OCI-LY7 (cell line): ENCODE measurements at regions not wholly inside any gene's neighbourhood (a gene's known extent, or its start where the extent isn't known, plus 50 kb on each side); places are given as distances from the start of the nearest gene placed in this dataset. TPM values are rescaled to one million over a fixed set of nuclear protein-coding genes. Genes with fewer than 3 reads are reported as not detected.

Experiments
- BruUV-seq: library from RNA; stranded (reverse); fragments of 400-500 nt; replicated peaks from 2 replicates; lab custom pipeline; 2021; lab: Mats Ljungman, UMichigan
- CTCF ChIA-PET: fragments of 300-600 bp; sonication (Branson Sonifier 250); formaldehyde crosslinking; loops from one replicate; lab custom pipeline; 2022; ENCODE audit warnings: antibody characterized with exemption; ENCODE audit not compliant: unreplicated experiment; lab: Charles Lee
- POLR2A ChIA-PET: fragments of 300-600 bp; sonication (Branson Sonifier 250); formaldehyde crosslinking; loops from one replicate; lab custom pipeline; 2022; ENCODE audit warnings: antibody characterized with exemption; lab: Charles Lee
- DNase-seq: peaks from one replicate; pipeline ENCODE4 v3.0.0-alpha.2; 2015; ENCODE audit warnings: low spot score
- H2AFZ ChIP-seq: fragments of 200-600 bp; sonication (generic), shearing (Covaris generic); 2 replicates; pipeline ENCODE4 v1.6.1; 2014; ENCODE audit warnings: mild to moderate bottlenecking, antibody characterized with exemption, low read length, moderate library complexity
- H3K27ac ChIP-seq: fragments of 200-600 bp; sonication (generic); 2 replicates; pipeline ENCODE4 v1.5.1; 2014; ENCODE audit warnings: mixed run types, low read depth, mild to moderate bottlenecking, moderate library complexity, low read length, inconsistent platforms; ENCODE audit not compliant: poor library complexity, severe bottlenecking
- H3K36me3 ChIP-seq: fragments of 200-600 bp; sonication (generic); 2 replicates; pipeline ENCODE4 v1.6.1; 2014; ENCODE audit warnings: mild to moderate bottlenecking, antibody characterized with exemption, low read length, moderate library complexity, mixed read lengths; ENCODE audit not compliant: insufficient read depth
- H3K4me1 ChIP-seq: fragments of 200-600 bp; sonication (generic); 2 replicates; pipeline ENCODE4 v1.5.1; 2014; ENCODE audit warnings: mild to moderate bottlenecking, low read length; ENCODE audit not compliant: insufficient read depth, poor library complexity, severe bottlenecking
- H3K4me2 ChIP-seq: fragments of 200-600 bp; sonication (generic); 2 replicates; pipeline ENCODE4 v1.6.1; 2014; ENCODE audit warnings: mild to moderate bottlenecking, low read length
- H3K4me3 ChIP-seq: fragments of 200-600 bp; sonication (generic); 2 replicates; pipeline ENCODE4 v1.5.1; 2014; ENCODE audit warnings: mild to moderate bottlenecking, low read depth, low read length; ENCODE audit not compliant: poor library complexity, severe bottlenecking
- H3K79me2 ChIP-seq: fragments of 200-600 bp; sonication (generic); 2 replicates; pipeline ENCODE4 v1.6.1; 2016; ENCODE audit warnings: low read depth, mild to moderate bottlenecking, low read length, moderate library complexity, mixed read lengths; ENCODE audit not compliant: insufficient read depth
- H3K9me2 ChIP-seq: fragments of 200-600 bp; sonication (generic); 2 replicates; pipeline ENCODE4 v1.6.1; 2016; ENCODE audit warnings: mild to moderate bottlenecking, low read length, mixed read lengths; ENCODE audit not compliant: insufficient read depth
- H3K9me3 ChIP-seq: fragments of 200-600 bp; sonication (generic); 2 replicates; pipeline ENCODE4 v1.6.1; 2014; ENCODE audit warnings: mild to moderate bottlenecking, mixed run types, low read length, mixed read lengths
- H4K20me1 ChIP-seq: fragments of 200-600 bp; sonication (generic); 2 replicates; pipeline ENCODE4 v1.6.1; 2014; ENCODE audit warnings: mild to moderate bottlenecking, antibody characterized with exemption, low read length, moderate library complexity, mixed read lengths; ENCODE audit not compliant: insufficient read depth
- EZH2phosphoT487 ChIP-seq: fragments of 200-600 bp; sonication (generic); IDR thresholded peaks from 2 replicates; pipeline ENCODE4 v1.6.1; 2018; ENCODE audit warnings: low read depth, borderline replicate concordance, mild to moderate bottlenecking, mixed run types, antibody characterized with exemption, low read length, moderate library complexity, mixed read lengths
- intact Hi-C: fragments of 100-400 bp; cut with micrococcal nuclease; formaldehyde crosslinking; loops from one replicate; pipeline ENCODE4 v1.10.0; 2022; ENCODE audit not compliant: unreplicated experiment
- small RNA-seq: library from RNA; depleted of rRNA; stranded (forward); fragments of <200 nt; gene quantifications from one replicate; pipeline ENCODE3, GENCODE V24; 2014
- TF ChIP-seq, protein P1 (sequence below): fragments of 200-600 bp; sonication (generic); conservative IDR thresholded peaks from 2 replicates; pipeline ENCODE4 v1.5.1; 2014; ENCODE audit warnings: mild to moderate bottlenecking, antibody characterized with exemption, low read length, moderate library complexity, mixed read lengths

DNA sequence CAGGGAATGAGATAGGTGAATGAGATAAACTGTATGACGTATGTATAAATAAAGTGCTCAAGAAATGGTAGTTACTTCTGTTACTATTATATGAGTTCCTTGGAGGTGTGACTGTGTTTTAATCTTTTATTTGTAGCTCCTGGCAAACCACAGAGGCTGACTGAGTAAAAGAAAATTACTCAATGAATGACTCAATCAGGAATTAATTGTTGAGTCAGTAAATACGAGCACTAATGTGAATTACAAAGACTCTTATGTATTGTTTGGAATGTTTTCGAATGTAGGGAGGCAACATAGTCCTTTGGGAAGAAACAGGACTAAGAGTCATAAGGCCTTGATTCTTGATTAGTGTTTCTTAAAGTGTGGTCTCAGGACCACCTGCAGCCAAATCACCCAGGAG is 51.1 kb upstream of the BLID start:
- Histone ChIP-seq H3K9me3 (no peaks in the 10 kb centered on the region), H3K79me2 (no peaks in the 10 kb centered on the region), H3K4me2 (no peak overlapping the region)

DNA sequence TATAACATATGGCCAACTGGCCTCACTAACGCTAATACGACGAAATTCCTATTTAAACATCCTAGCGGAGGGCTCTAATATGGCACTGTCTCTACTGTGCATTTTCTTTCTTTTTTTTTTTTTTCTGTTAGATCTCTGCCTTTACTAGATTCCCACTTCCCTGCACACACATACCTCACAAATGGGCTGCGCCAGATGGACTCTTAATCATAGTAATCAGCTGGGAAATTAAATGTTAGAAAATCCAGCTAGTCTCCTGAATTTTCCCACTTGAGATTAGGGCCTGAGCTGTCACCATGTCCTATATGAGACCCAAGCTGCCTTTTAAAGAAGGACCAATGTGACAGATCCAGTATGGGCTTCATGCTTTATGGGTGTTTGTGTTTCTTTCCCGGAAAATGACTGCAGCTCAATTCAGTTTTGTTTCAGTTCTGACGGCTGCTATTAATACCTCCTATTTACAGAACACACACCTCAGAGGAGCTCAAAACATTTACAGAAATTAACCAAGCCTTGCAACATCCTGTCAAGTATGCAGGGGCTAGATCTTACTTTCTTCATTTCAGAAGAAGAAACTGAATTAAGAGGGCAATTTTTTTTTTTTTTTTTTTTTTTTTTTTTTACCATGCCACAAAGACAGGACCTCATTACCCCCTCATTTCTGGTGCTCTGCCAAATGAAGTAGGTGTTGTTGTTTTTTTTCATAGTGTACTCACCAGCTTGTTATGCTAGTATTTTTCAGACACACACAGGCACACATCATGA is 49.8 kb upstream of the BLID start:
- H2AFZ ChIP-seq, result no peak overlapping the region

More for the DNA sequence above, 51.1 kb upstream of the BLID start:
- H3K4me1 ChIP-seq, result no peaks in the 10 kb centered on the region
- intact Hi-C loops, result no loop called here
- no peak for TF ChIP-seq EZH2phosphoT487
- TF ChIP-seq, protein P1, sequence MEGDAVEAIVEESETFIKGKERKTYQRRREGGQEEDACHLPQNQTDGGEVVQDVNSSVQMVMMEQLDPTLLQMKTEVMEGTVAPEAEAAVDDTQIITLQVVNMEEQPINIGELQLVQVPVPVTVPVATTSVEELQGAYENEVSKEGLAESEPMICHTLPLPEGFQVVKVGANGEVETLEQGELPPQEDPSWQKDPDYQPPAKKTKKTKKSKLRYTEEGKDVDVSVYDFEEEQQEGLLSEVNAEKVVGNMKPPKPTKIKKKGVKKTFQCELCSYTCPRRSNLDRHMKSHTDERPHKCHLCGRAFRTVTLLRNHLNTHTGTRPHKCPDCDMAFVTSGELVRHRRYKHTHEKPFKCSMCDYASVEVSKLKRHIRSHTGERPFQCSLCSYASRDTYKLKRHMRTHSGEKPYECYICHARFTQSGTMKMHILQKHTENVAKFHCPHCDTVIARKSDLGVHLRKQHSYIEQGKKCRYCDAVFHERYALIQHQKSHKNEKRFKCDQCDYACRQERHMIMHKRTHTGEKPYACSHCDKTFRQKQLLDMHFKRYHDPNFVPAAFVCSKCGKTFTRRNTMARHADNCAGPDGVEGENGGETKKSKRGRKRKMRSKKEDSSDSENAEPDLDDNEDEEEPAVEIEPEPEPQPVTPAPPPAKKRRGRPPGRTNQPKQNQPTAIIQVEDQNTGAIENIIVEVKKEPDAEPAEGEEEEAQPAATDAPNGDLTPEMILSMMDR, result no peak
- DNase-seq, result no peak
- no peak overlapping the region for H3K4me3 ChIP-seq
- POLR2A ChIA-PET, result no interaction called here
- CTCF ChIA-PET, result no interaction called here
- BruUV-seq, result no TSS peak
- H4K20me1 ChIP-seq, result no peaks in the 10 kb centered on the region
- H3K9me2 ChIP-seq, result no peaks in the 10 kb centered on the region
- H2AFZ ChIP-seq, result no peak overlapping the region
- H3K36me3 ChIP-seq, result no peaks in the 10 kb centered on the region
- no peak overlapping the region for H3K27ac ChIP-seq

More for the DNA sequence above, 49.8 kb upstream of the BLID start:
- Histone ChIP-seq H3K79me2 (no peaks in the 10 kb centered on the region), H3K9me2 (no peaks in the 10 kb centered on the region), H3K4me1 (no peaks in the 10 kb centered on the region), H3K4me2 (no peak overlapping the region), H3K9me3 (no peaks in the 10 kb centered on the region), H3K27ac (no peak overlapping the region), H3K4me3 (no peak overlapping the region), H4K20me1 (no peaks in the 10 kb centered on the region), H3K36me3 (no peaks in the 10 kb centered on the region)
- ChIA-PET POLR2A (interaction anchor here (0.7 kb wide), 1 partner anchor 777 kb away, joined by 5 read pairs; no protein-coding TSS in a partner anchor), CTCF (no interaction called here)
- TF ChIP-seq EZH2phosphoT487, result no peak
- TF ChIP-seq, protein P1, result no peak
- no peak for DNase-seq
- no TSS peak for BruUV-seq
- intact Hi-C loops, result no loop called here

Small RNA genes in the stretch of these regions (small RNA-seq; reads per million reads assigned to genes)
- not detected for gene RNU4ATAC10P
- not detected for gene RNU4ATAC5P
- 0.16 reads per million for gene RNU6-592P
